ENCODE measurements at regions not wholly inside any gene's neighbourhood (a gene's known extent, or its start where the extent isn't known, plus 50 kb on each side); places are given as distances from the start of the nearest gene placed in this dataset.
A peak's percentile ranks its signal among the peaks of the same experiment; 100 is the strongest.

DNA sequence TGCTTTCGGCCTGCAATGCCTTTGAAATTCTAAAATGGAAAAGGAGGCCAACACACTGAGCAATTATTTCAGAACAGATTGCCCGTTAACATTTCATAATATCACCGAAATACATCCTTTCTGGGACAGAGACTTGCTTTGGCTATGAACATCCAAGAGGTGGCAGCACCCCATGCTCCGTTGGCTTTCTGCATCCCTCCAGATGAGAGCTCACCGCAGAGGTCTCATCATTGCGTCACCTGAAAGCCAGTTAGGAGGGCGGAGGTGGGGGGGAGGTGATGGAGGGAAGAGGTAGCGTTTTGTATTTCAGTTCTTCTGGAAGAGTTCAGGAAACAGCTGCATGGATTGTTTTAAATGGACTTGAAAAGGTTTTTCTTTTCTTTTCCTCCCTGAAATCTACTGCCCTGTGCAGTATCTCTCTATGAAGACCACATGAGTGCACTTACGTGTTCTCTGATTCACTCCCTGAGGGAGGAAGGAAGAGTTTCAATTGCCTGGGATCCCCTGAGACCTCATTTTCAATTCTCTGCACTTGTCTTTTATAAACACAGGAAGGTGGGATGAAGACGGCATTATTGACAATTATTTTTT, 166.8 kb upstream of the PGRMC2 start:
- Histone ChIP-seq H3K4me3 (ENCODE audit: low read depth, low read length) (no peak overlapping the region), H3K36me3 (ENCODE audit: control insufficient read depth, insufficient read depth, low read length) (no peaks in the 10 kb centered on the region), H3K27me3 (replicated peaks; ENCODE audit: control insufficient read depth, insufficient read depth, low read length) (no peaks in the 10 kb centered on the region), H3K4me1 (no peaks in the 10 kb centered on the region), H3K9me3 (no peaks in the 10 kb centered on the region)
- ChIA-PET CTCF (interaction anchor here (0.6 to 1.8 kb wide), 15 partner anchors 27 to 358 kb away, joined by 3 to 6 read pairs (median 4); partner anchors contain the start of gene JADE1), POLR2A (interaction anchor here (0.6 to 1.5 kb wide), 3 partner anchors 99 to 359 kb away, joined by 4 to 10 read pairs (median 5); no protein-coding TSS in a partner anchor)
- TF ChIP-seq, protein P1, sequence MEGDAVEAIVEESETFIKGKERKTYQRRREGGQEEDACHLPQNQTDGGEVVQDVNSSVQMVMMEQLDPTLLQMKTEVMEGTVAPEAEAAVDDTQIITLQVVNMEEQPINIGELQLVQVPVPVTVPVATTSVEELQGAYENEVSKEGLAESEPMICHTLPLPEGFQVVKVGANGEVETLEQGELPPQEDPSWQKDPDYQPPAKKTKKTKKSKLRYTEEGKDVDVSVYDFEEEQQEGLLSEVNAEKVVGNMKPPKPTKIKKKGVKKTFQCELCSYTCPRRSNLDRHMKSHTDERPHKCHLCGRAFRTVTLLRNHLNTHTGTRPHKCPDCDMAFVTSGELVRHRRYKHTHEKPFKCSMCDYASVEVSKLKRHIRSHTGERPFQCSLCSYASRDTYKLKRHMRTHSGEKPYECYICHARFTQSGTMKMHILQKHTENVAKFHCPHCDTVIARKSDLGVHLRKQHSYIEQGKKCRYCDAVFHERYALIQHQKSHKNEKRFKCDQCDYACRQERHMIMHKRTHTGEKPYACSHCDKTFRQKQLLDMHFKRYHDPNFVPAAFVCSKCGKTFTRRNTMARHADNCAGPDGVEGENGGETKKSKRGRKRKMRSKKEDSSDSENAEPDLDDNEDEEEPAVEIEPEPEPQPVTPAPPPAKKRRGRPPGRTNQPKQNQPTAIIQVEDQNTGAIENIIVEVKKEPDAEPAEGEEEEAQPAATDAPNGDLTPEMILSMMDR (IDR thresholded peaks at IDR 0.05; ENCODE audit: insufficient read depth in 1 of 2, low read depth in 1 of 2, low read length in 1 of 2, severe bottlenecking in 1 of 2, unreplicated experiment in 1 of 2): peak; percentile 72 to 77
- no peak overlapping the region for H3K4me3 Mint-ChIP-seq (ENCODE audit: unreplicated experiment)
- DNase-seq: peak; percentile 78 to 82
- no peaks in the 10 kb centered on the region for H3K9me3 Mint-ChIP-seq (ENCODE audit: unreplicated experiment)
- intact Hi-C loops (cut with micrococcal nuclease; ENCODE audit: unreplicated experiment): loop anchor here (1.0 to 5.0 kb wide), 9 partner anchors 72 to 409 kb away; partner anchors contain the start of gene JADE1
- no peaks in the 10 kb centered on the region for H3K36me3 Mint-ChIP-seq (ENCODE audit: insufficient read depth, unreplicated experiment)
- no TSS peak for BruUV-seq (replicated peaks)
- peaks cover 7% of the 10 kb centered on the region for H3K4me1 Mint-ChIP-seq (ENCODE audit: low read depth, unreplicated experiment)
- no peaks in the 10 kb centered on the region for H3K27me3 Mint-ChIP-seq (ENCODE audit: insufficient read depth, unreplicated experiment)
- no peak overlapping the region for H3K27ac Mint-ChIP-seq (ENCODE audit: unreplicated experiment)

DNA sequence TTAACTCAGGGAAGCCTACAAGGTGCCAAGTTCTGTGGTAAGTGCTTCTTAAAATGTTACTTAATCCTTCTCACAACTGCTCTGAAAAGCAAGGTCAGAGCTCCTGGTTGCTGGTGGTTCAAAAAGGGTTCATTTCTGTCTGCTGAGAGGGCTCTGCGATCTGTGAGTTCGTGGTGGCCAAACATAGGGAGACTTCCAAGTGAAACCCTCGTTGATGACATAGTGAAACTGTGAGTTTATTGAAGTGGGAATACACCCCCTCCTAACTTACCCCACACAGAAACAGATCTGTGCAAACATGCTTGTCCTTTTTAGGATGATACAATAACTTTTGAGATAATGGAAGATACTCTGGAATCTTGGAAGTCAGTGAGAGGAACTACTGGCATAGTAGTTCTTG, 164.8 kb upstream of the PGRMC2 start:
- intact Hi-C loops (cut with micrococcal nuclease; ENCODE audit: unreplicated experiment): loop anchor here (5.0 kb wide), 1 partner anchor 200 kb away; no protein-coding TSS in a partner anchor
- Histone ChIP-seq H3K9me3 (no peaks in the 10 kb centered on the region), H3K27me3 (replicated peaks; ENCODE audit: control insufficient read depth, insufficient read depth, low read length) (no peaks in the 10 kb centered on the region), H3K36me3 (ENCODE audit: control insufficient read depth, insufficient read depth, low read length) (no peaks in the 10 kb centered on the region), H3K4me1 (no peaks in the 10 kb centered on the region), H3K4me3 (ENCODE audit: low read depth, low read length) (no peak overlapping the region)
- Mint-ChIP-seq H3K36me3 (ENCODE audit: insufficient read depth, unreplicated experiment) (no peaks in the 10 kb centered on the region), H3K27me3 (ENCODE audit: insufficient read depth, unreplicated experiment) (no peaks in the 10 kb centered on the region), H3K4me1 (ENCODE audit: low read depth, unreplicated experiment) (peaks cover 7% of the 10 kb centered on the region), H3K9me3 (ENCODE audit: unreplicated experiment) (no peaks in the 10 kb centered on the region), H3K4me3 (ENCODE audit: unreplicated experiment) (no peak overlapping the region), H3K27ac (ENCODE audit: unreplicated experiment) (no peak overlapping the region)
- TF ChIP-seq, protein P1 (IDR thresholded peaks at IDR 0.05; ENCODE audit: insufficient read depth in 1 of 2, low read depth in 1 of 2, low read length in 1 of 2, severe bottlenecking in 1 of 2, unreplicated experiment in 1 of 2): no peak
- ChIA-PET POLR2A (no interaction called here), CTCF (no interaction called here)
- no peak for DNase-seq
- no TSS peak for BruUV-seq (replicated peaks)

DNA sequence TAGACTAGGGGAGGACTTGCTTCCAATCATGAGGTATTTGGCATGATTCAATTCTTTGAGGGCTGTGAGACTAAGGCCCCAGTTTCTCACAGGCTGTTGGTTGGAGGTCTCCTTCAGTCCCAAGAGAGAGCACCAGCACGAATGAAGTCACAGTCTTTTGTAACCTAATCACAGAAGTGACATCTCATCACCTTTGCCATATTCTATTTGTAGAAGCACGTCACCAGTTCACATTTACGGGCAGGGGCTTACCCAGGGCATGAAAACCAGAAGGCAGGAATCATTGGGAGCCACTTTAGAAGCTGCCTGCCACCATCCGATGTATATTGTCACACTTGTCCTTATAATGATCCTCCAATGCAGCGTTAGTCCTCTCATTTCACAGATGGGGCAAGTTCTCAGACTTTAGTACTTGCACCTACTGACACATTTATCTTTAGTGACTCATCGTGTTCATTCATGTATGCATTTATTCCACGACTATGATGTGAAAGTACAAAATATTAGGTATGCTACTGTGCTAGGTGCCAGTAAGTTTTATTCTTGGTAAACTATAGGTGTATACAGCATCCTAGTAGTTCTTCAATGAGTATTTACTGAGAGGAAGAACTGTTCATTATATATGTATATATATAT, 163.8 kb upstream of the PGRMC2 start:
- H3K4me3 ChIP-seq (ENCODE audit: low read depth, low read length): no peak overlapping the region
- Mint-ChIP-seq H3K36me3 (ENCODE audit: insufficient read depth, unreplicated experiment) (no peaks in the 10 kb centered on the region), H3K9me3 (ENCODE audit: unreplicated experiment) (peaks cover 8% of the 10 kb centered on the region), H3K4me1 (ENCODE audit: low read depth, unreplicated experiment) (peaks cover 7% of the 10 kb centered on the region), H3K4me3 (ENCODE audit: unreplicated experiment) (no peak overlapping the region), H3K27ac (ENCODE audit: unreplicated experiment) (no peak overlapping the region), H3K27me3 (ENCODE audit: insufficient read depth, unreplicated experiment) (no peaks in the 10 kb centered on the region)
- ChIA-PET POLR2A (no interaction called here), CTCF (no interaction called here)
- no peaks in the 10 kb centered on the region for H3K27me3 ChIP-seq (replicated peaks; ENCODE audit: control insufficient read depth, insufficient read depth, low read length)
- DNase-seq: no peak
- no peaks in the 10 kb centered on the region for H3K9me3 ChIP-seq
- intact Hi-C loops (cut with micrococcal nuclease; ENCODE audit: unreplicated experiment): loop anchor here (5.0 kb wide), 1 partner anchor 201 kb away; no protein-coding TSS in a partner anchor
- no peaks in the 10 kb centered on the region for H3K4me1 ChIP-seq
- TF ChIP-seq, protein P1 (IDR thresholded peaks at IDR 0.05; ENCODE audit: insufficient read depth in 1 of 2, low read depth in 1 of 2, low read length in 1 of 2, severe bottlenecking in 1 of 2, unreplicated experiment in 1 of 2): no peak
- BruUV-seq (replicated peaks): no TSS peak
- H3K36me3 ChIP-seq (ENCODE audit: control insufficient read depth, insufficient read depth, low read length): no peaks in the 10 kb centered on the region

Data from Caco-2 (cell line).